SK-N-MC (cell line): ENCODE measurements at regions not wholly inside any gene's neighbourhood (a gene's known extent, or its start where the extent isn't known, plus 50 kb on each side); places are given as distances from the start of the nearest gene placed in this dataset.

Experiments
- FOXP2 ChIP-seq: optimal IDR thresholded peaks from 2 replicates; pipeline ENCODE3; 2011; ENCODE audit warnings: mild to moderate bottlenecking, moderate library complexity; ENCODE audit not compliant: insufficient read depth; ENCODE audit errors: extremely low read length, control extremely low read depth
- POLR2AphosphoS5 ChIP-seq: IDR thresholded peaks from 2 replicates; pipeline ENCODE4 v1.6.1; 2012; ENCODE audit warnings: mild to moderate bottlenecking, low read depth, low read length, borderline replicate concordance

DNA sequence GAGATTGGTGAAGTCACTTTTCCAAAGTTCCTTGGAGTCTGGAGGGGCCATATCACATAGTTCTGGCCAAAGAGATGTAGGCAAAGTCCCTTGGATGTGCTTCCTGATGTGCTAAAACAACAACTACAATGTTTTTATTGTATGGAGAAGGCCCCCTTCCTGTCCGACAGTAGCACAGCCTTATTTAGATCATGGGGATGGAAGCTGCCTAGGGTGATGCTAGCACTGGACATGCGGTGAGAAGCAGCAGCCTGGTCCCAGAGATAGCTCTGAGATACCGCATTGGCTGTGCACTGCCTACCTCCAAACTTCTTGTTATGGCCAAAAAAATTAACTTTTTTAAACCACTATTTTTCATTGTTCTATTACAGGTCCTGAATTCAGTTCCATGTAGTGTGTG, 137.6 kb downstream of the AQP9 start:
- TF ChIP-seq POLR2AphosphoS5 (no peak), FOXP2 (no peak)
